Stomach (tissue), 8 donors: ENCODE measurements at regions not wholly inside any gene's neighbourhood (a gene's known extent, or its start where the extent isn't known, plus 50 kb on each side); places are given as distances from the start of the nearest gene placed in this dataset.

Experiments used
- DNase-seq, 2 donors: peaks; one replicate each; pipeline versions ENCODE4 v3.0.0 to v3.0.0-alpha.2; 2013 to 2019
- H3K27ac ChIP-seq, 5 donors: fragments of 200-600 bp in 4 of 5; sonication (generic) in 4 of 5; one replicate each; pipeline ENCODE4 v1.5.1; 2013 to 2019; ENCODE audit warnings: mild to moderate bottlenecking in 1 of 5, moderate library complexity in 1 of 5
- H3K27me3 ChIP-seq, 3 donors: fragments of 200-600 bp; sonication (generic); one replicate each; pipeline ENCODE4 v1.5.1; 2017 to 2019; ENCODE audit warnings: mixed run types in 1 of 3
- H3K36me3 ChIP-seq, 4 donors: fragments of 200-600 bp; sonication (generic); 1 replicate in 3 of 4; 2 replicates in 1 of 4; pipeline ENCODE4 v1.5.1; 2016 to 2019
- H3K4me1 ChIP-seq, 4 donors: fragments of 200-600 bp; sonication (generic); one replicate each; pipeline ENCODE4 v1.5.1; 2016 to 2019
- H3K4me3 ChIP-seq, 4 donors: fragments of 200-600 bp; sonication (generic) in 3 of 4; one replicate each; pipeline ENCODE4 v1.5.1; 2016 to 2019; ENCODE audit warnings: mild to moderate bottlenecking in 1 of 4
- H3K9me3 ChIP-seq, 4 donors: fragments of 200-600 bp; sonication (generic); one replicate each; pipeline ENCODE4 v1.5.1; 2016 to 2019
- CTCF ChIP-seq, 7 experiments: fragments of 450-650 bp in 4 of 7; fragments of 200-600 bp in 3 of 7; sonication (generic) in 3 of 7; IDR thresholded peaks; one replicate each; pipeline ENCODE4 v1.5.1; 2016 to 2019; ENCODE audit warnings: antibody characterized with exemption in 7 of 7, control low read depth in 2 of 7, mild to moderate bottlenecking in 1 of 7
- EP300 ChIP-seq: sonication (generic); formaldehyde crosslinking; IDR thresholded peaks from one replicate; pipeline ENCODE4 v1.6.1; 2017; ENCODE audit warnings: antibody characterized with exemption
- POLR2A ChIP-seq, 4 donors: fragments of 450-650 bp; IDR thresholded peaks; one replicate each; pipeline ENCODE4 v1.6.1; 2016; ENCODE audit warnings: antibody characterized with exemption in 4 of 4, control low read depth in 2 of 4, mild to moderate bottlenecking in 1 of 4, moderate library complexity in 1 of 4
- POLR2AphosphoS5 ChIP-seq, 3 donors: sonication (generic); formaldehyde crosslinking; IDR thresholded peaks; one replicate each; pipeline ENCODE4 v1.6.1; 2016; ENCODE audit warnings: antibody characterized with exemption in 3 of 3
- whole genome bisulfite sequencing, 5 donors: extraction: QIAGEN DNeasy Blood & Tissue Kit in 3 of 5; methylation state at CpG; one replicate each; pipeline versions ENCODE4 v1.1.5 to v1.1.7; 2013 to 2018; 5-methylcytosine and 5-hydroxymethylcytosine counted together
- intact Hi-C: fragments of 100-400 bp; cut with DNase I; formaldehyde crosslinking; loops from one replicate; pipeline ENCODE4 v1.15.1; 2023; ENCODE audit warnings: low total_unique reads
- donor health status: healthy with polysubstance abuse.
- donor health status: Bipolar disorder and iron deficiency.
- donor health status: healthy.

- TF ChIP-seq CTCF (IDR thresholded peaks at IDR 0.05) (no peak), POLR2A (IDR thresholded peaks at IDR 0.05) (no peak), POLR2AphosphoS5 (IDR thresholded peaks at IDR 0.05) (no peak), EP300 (no peak)
These were observed 175.6 kb downstream of the TMEM161B start for GRCh38 chr5:88092958-88093605.

DNA sequence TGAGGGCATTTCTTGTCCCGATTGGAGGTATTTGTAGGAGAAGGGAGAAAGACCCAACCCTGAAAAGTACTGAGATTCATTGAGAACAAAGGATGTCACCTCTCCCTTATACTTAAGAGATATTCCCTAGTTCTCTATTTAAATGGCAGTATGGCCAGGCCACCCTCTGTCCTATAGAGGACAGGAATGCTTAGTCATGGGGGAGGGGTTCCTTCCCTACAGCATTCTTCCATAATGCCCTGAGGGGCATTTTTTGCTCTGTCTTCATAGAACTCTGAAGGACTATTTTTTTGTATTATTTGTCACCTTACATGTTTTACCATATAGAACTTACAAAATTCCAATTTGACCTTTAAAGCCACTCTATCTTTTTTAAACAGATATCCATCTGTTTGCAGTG lies 176.3 kb downstream of the TMEM161B start:
- Histone ChIP-seq H3K9me3 (no peaks in the 10 kb centered on the region), H3K27me3 (no peaks in the 10 kb centered on the region), H3K4me1 (no peaks in the 10 kb centered on the region), H3K27ac (no peak overlapping the region), H3K36me3 (no peaks in the 10 kb centered on the region), H3K4me3 (no peak overlapping the region)
- no peak for DNase-seq
- TF ChIP-seq CTCF (IDR thresholded peaks at IDR 0.05), result no peak
- no peak for TF ChIP-seq EP300
- TF ChIP-seq POLR2A (IDR thresholded peaks at IDR 0.05), result no peak
- no peak for TF ChIP-seq POLR2AphosphoS5 (IDR thresholded peaks at IDR 0.05)
- intact Hi-C loops, result no loop called here
- WGBS, 5 donors, result 48 to 63% (median 57%) methylated on average over 1 of the region's 1 CpG

More at GRCh38 chr5:88092958-88093605, 175.6 kb downstream of the TMEM161B start:
- Histone ChIP-seq H3K27me3 (no peaks in the 10 kb centered on the region), H3K4me1 (no peaks in the 10 kb centered on the region), H3K27ac (no peak overlapping the region), H3K36me3 (no peaks in the 10 kb centered on the region), H3K4me3 (no peak overlapping the region), H3K9me3 (no peaks in the 10 kb centered on the region)
- intact Hi-C loops, result no loop called here
- 43 to 53% (median 46%) methylated on average over 2 to 4 of the region's 4 CpGs for WGBS, 5 donors
- no peak for DNase-seq

- WGBS, 5 donors, result 86 to 94% (median 92%) methylated on average over 2 of the region's 2 CpGs
- TF ChIP-seq CTCF (IDR thresholded peaks at IDR 0.05) (no peak), POLR2A (IDR thresholded peaks at IDR 0.05) (no peak), EP300 (no peak), POLR2AphosphoS5 (IDR thresholded peaks at IDR 0.05) (no peak)
- H3K27me3 ChIP-seq, result no peaks in the 10 kb centered on the region
- no peaks in the 10 kb centered on the region for H3K9me3 ChIP-seq
- H3K4me1 ChIP-seq, result no peaks in the 10 kb centered on the region
- intact Hi-C loops, result no loop called here
- H3K4me3 ChIP-seq, result no peak overlapping the region
- no peak overlapping the region for H3K27ac ChIP-seq
- DNase-seq, result no peak
- no peaks in the 10 kb centered on the region for H3K36me3 ChIP-seq
These were observed 178.1 kb downstream of the TMEM161B start for GRCh38 chr5:88090506-88090905.

DNA sequence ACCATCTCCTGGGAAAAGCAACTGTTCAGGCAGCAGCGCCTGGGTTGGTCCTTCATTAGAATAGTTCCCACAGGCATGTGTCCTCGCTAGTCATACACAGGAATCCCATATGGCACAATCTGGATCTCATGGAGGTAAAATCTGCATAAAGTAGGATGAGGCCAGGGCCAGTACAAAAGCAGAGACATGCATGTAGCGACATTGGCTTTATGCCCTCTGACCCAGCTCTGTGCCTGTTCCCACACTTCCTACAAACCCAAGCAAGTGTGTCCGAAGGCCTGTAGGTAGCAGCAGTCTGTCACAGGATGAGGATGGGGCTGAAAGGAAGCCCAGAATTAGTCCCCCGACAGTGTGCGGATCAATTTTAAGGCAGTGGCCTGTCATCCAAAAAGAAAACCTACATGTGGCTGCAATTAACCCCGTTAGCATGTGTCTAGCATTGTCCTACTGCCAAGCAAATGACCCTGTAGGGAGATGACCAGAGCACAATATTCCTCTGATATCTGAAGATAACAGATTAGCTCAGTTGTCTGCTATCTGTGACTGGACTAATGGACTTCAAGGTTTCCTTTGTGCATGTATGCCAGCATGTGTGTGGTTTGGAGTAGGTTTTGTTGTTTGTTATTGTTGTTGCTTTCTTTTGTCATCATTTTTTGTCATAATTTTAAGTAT lies 178.8 kb downstream of the TMEM161B start:
- Histone ChIP-seq H3K9me3 (no peaks in the 10 kb centered on the region), H3K27me3 (no peaks in the 10 kb centered on the region), H3K4me1 (no peaks in the 10 kb centered on the region), H3K27ac (no peak overlapping the region), H3K4me3 (no peak overlapping the region), H3K36me3 (no peaks in the 10 kb centered on the region)
- 69 to 77% (median 75%) methylated on average over 7 of the region's 7 CpGs for WGBS, 5 donors
- intact Hi-C loops, result no loop called here
- TF ChIP-seq POLR2A (IDR thresholded peaks at IDR 0.05) (no peak), POLR2AphosphoS5 (IDR thresholded peaks at IDR 0.05) (no peak), EP300 (no peak), CTCF (IDR thresholded peaks at IDR 0.05) (no peak)
- no peak for DNase-seq
